OCI-LY1 (cell line): ENCODE measurements at regions not wholly inside any gene's neighbourhood (a gene's known extent, or its start where the extent isn't known, plus 50 kb on each side); places are given as distances from the start of the nearest gene placed in this dataset.

Experiments used
- H2AFZ ChIP-seq: fragments of 200-600 bp; sonication (generic), shearing (Covaris generic); 2 replicates; pipeline ENCODE4 v1.6.0; 2014; ENCODE audit warnings: antibody characterized with exemption, mild to moderate bottlenecking, low read length
- H3F3A ChIP-seq: fragments of 200-600 bp; sonication (generic), shearing (Covaris generic); 2 replicates; pipeline ENCODE4 v1.6.0; 2014; ENCODE audit warnings: mild to moderate bottlenecking, antibody characterized with exemption, low read length, moderate library complexity; ENCODE audit not compliant: insufficient read depth
- H3K27ac ChIP-seq: fragments of 200-600 bp; sonication (generic); 2 replicates; pipeline ENCODE4 v1.5.1; 2014; ENCODE audit warnings: low read length, mixed run types, mild to moderate bottlenecking, low read depth; ENCODE audit not compliant: poor library complexity, severe bottlenecking
- H3K27me3 ChIP-seq: fragments of 200-600 bp; sonication (generic); 2 replicates; pipeline ENCODE4 v1.6.0; 2014; ENCODE audit warnings: antibody characterized with exemption, mild to moderate bottlenecking, low read length, moderate library complexity; ENCODE audit not compliant: insufficient read depth
- H3K36me3 ChIP-seq: fragments of 200-600 bp; sonication (generic); 2 replicates; pipeline ENCODE4 v1.6.1; 2014; ENCODE audit warnings: mild to moderate bottlenecking, antibody characterized with exemption, low read length, moderate library complexity, mixed read lengths; ENCODE audit not compliant: insufficient read depth
- H3K4me1 ChIP-seq: fragments of 200-600 bp; sonication (generic); 2 replicates; pipeline ENCODE4 v1.5.1; 2014; ENCODE audit warnings: mild to moderate bottlenecking, low read length, moderate library complexity; ENCODE audit not compliant: insufficient read depth, severe bottlenecking
- H3K4me2 ChIP-seq: fragments of 200-600 bp; sonication (generic), shearing (Covaris generic); 2 replicates; pipeline ENCODE4 v1.6.1; 2014; ENCODE audit warnings: low read length
- H3K4me3 ChIP-seq: fragments of 200-600 bp; sonication (generic); 2 replicates; pipeline ENCODE4 v1.5.1; 2014; ENCODE audit warnings: low read length, low read depth, mild to moderate bottlenecking, mixed read lengths; ENCODE audit not compliant: poor library complexity, severe bottlenecking
- H3K79me2 ChIP-seq: fragments of 200-600 bp; shearing (Covaris generic); 2 replicates; pipeline ENCODE4 v1.6.1; 2016; ENCODE audit warnings: mixed run types, low read length, mixed read lengths; ENCODE audit not compliant: insufficient read depth
- H3K9ac ChIP-seq: fragments of 200-600 bp; sonication (generic), shearing (Covaris generic); 2 replicates; pipeline ENCODE4 v1.6.1; 2014; ENCODE audit warnings: mild to moderate bottlenecking, low read length, mixed read lengths
- H3K9me2 ChIP-seq: fragments of 200-600 bp; sonication (generic), shearing (Covaris generic); 2 replicates; pipeline ENCODE4 v1.6.1; 2014; ENCODE audit warnings: low read depth, mild to moderate bottlenecking, low read length, mixed read lengths
- H3K9me3 ChIP-seq: fragments of 200-600 bp; shearing (Covaris generic); 2 replicates; pipeline ENCODE4 v1.6.1; 2014; ENCODE audit warnings: low read length, mixed read lengths
- H4K20me1 ChIP-seq: fragments of 200-600 bp; sonication (generic), shearing (Covaris generic); 2 replicates; pipeline ENCODE4 v1.6.0; 2016; ENCODE audit warnings: mild to moderate bottlenecking, low read length; ENCODE audit not compliant: insufficient read depth
- EZH2 ChIP-seq: fragments of 200-600 bp; sonication (generic), shearing (Covaris generic); IDR thresholded peaks from 2 replicates; pipeline ENCODE4 v1.8.0; 2017; ENCODE audit warnings: borderline replicate concordance, mixed run types, mild to moderate bottlenecking, antibody characterized with exemption, low read length, moderate library complexity, mixed read lengths
- TF ChIP-seq, protein P1 (sequence below): fragments of 200-600 bp; sonication (generic), shearing (Covaris generic); IDR thresholded peaks from 2 replicates; pipeline ENCODE4 v1.5.1; 2017; ENCODE audit warnings: mild to moderate bottlenecking, antibody characterized with exemption, low read length, moderate library complexity, mixed read lengths

- no peak overlapping the region for H3K4me3 ChIP-seq
- no peaks in the 10 kb centered on the region for H3K36me3 ChIP-seq
- TF ChIP-seq, protein P1, sequence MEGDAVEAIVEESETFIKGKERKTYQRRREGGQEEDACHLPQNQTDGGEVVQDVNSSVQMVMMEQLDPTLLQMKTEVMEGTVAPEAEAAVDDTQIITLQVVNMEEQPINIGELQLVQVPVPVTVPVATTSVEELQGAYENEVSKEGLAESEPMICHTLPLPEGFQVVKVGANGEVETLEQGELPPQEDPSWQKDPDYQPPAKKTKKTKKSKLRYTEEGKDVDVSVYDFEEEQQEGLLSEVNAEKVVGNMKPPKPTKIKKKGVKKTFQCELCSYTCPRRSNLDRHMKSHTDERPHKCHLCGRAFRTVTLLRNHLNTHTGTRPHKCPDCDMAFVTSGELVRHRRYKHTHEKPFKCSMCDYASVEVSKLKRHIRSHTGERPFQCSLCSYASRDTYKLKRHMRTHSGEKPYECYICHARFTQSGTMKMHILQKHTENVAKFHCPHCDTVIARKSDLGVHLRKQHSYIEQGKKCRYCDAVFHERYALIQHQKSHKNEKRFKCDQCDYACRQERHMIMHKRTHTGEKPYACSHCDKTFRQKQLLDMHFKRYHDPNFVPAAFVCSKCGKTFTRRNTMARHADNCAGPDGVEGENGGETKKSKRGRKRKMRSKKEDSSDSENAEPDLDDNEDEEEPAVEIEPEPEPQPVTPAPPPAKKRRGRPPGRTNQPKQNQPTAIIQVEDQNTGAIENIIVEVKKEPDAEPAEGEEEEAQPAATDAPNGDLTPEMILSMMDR, result no peak
- no peak for TF ChIP-seq EZH2
- H3K4me1 ChIP-seq, result no peaks in the 10 kb centered on the region
- H3K9ac ChIP-seq, result no peak overlapping the region
- H3K9me3 ChIP-seq, result no peaks in the 10 kb centered on the region
- H3F3A ChIP-seq, result no peaks in the 10 kb centered on the region
- H3K79me2 ChIP-seq, result no peaks in the 10 kb centered on the region
- no peaks in the 10 kb centered on the region for H3K27me3 ChIP-seq
- H4K20me1 ChIP-seq, result no peaks in the 10 kb centered on the region
- H3K9me2 ChIP-seq, result no peaks in the 10 kb centered on the region
- H3K27ac ChIP-seq, result no peak overlapping the region
- H2AFZ ChIP-seq, result no peak overlapping the region
- H3K4me2 ChIP-seq, result no peak overlapping the region
Measured at GRCh38 chrX:139121616-139122286, 408.8 kb upstream of the F9 start.

DNA sequence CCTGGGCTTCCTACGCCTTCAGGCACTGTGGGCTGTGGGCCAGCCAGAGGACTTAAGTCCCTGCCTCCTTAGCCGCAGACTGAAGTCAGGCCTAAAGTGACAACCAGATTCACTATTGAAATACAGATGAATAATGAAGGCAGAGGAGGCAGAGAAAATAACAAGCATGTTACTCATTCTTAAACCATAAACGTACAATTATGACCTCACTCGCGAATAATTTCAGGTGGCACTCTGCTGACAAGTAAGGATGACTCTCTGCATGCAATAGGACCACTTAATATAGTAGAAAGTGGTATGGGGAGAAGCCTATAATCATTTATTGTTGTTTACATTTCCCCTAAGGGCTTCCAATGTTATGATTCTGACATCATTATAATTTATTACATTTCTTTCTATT lies 409.2 kb upstream of the FGF13 start:
- H3K4me1 ChIP-seq, result no peaks in the 10 kb centered on the region
- no peaks in the 10 kb centered on the region for H4K20me1 ChIP-seq
- H3F3A ChIP-seq, result no peaks in the 10 kb centered on the region
- H3K4me2 ChIP-seq, result no peak overlapping the region
- no peaks in the 10 kb centered on the region for H3K36me3 ChIP-seq
- H3K9ac ChIP-seq, result no peak overlapping the region
- H3K9me2 ChIP-seq, result no peaks in the 10 kb centered on the region
- TF ChIP-seq, protein P1, result no peak
- TF ChIP-seq EZH2, result no peak
- no peaks in the 10 kb centered on the region for H3K27me3 ChIP-seq
- no peaks in the 10 kb centered on the region for H3K79me2 ChIP-seq
- no peak overlapping the region for H2AFZ ChIP-seq
- no peak overlapping the region for H3K4me3 ChIP-seq
- no peaks in the 10 kb centered on the region for H3K9me3 ChIP-seq
- H3K27ac ChIP-seq, result no peak overlapping the region

DNA sequence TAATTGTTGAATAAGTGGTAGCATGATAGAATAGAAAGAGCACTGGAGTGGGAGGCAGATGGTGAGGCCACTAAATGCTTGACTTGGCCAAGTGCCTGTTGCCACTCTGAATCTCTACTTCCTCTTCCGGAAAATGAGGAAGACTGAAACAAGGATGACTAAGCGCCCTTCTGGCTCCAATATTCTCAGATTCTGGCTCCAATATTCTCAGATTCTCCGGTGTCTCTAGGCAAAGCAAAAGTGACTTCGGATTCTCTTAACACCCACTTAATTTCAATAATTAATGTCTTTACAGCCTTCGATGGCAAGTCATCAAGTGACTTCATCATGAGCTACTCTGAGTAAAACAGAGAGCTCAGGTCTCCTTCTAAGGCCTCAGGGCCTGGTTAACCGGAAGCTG lies 402.2 kb upstream of the FGF13 start:
- H3K27ac ChIP-seq, result no peak overlapping the region

More for the DNA sequence above, 402.2 kb upstream of the FGF13 start:
- H2AFZ ChIP-seq, result no peak overlapping the region
- H3K9me2 ChIP-seq, result no peaks in the 10 kb centered on the region
- H3K4me3 ChIP-seq, result no peak overlapping the region
- TF ChIP-seq EZH2, result no peak
- TF ChIP-seq, protein P1, result no peak
- no peaks in the 10 kb centered on the region for H3F3A ChIP-seq
- H3K9me3 ChIP-seq, result no peaks in the 10 kb centered on the region
- H3K79me2 ChIP-seq, result no peaks in the 10 kb centered on the region
- H3K4me2 ChIP-seq, result no peak overlapping the region
- no peaks in the 10 kb centered on the region for H3K4me1 ChIP-seq
- H3K36me3 ChIP-seq, result no peaks in the 10 kb centered on the region
- H3K9ac ChIP-seq, result no peak overlapping the region
- no peaks in the 10 kb centered on the region for H3K27me3 ChIP-seq
- no peaks in the 10 kb centered on the region for H4K20me1 ChIP-seq
